ENCODE measurements at regions not wholly inside any gene's neighbourhood (a gene's known extent, or its start where the extent isn't known, plus 50 kb on each side); places are given as distances from the start of the nearest gene placed in this dataset.

- TF ChIP-seq, protein P1, sequence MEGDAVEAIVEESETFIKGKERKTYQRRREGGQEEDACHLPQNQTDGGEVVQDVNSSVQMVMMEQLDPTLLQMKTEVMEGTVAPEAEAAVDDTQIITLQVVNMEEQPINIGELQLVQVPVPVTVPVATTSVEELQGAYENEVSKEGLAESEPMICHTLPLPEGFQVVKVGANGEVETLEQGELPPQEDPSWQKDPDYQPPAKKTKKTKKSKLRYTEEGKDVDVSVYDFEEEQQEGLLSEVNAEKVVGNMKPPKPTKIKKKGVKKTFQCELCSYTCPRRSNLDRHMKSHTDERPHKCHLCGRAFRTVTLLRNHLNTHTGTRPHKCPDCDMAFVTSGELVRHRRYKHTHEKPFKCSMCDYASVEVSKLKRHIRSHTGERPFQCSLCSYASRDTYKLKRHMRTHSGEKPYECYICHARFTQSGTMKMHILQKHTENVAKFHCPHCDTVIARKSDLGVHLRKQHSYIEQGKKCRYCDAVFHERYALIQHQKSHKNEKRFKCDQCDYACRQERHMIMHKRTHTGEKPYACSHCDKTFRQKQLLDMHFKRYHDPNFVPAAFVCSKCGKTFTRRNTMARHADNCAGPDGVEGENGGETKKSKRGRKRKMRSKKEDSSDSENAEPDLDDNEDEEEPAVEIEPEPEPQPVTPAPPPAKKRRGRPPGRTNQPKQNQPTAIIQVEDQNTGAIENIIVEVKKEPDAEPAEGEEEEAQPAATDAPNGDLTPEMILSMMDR (IDR thresholded peaks at IDR 0.05 in 2 of 3, conservative IDR thresholded peaks at IDR 0.05 in 1 of 3; ENCODE audit: borderline replicate concordance in 1 of 3, insufficient read depth in 1 of 3, low read depth in 2 of 3, low read length in 2 of 3) = no peak
- no peak for TF ChIP-seq YY1 (IDR thresholded peaks at IDR 0.05; ENCODE audit: extremely low read depth, insufficient replicate concordance, low read depth, low read length)
- no peak for TF ChIP-seq REST (IDR thresholded peaks at IDR 0.05; ENCODE audit: low read depth)
- no peak for TF ChIP-seq POLR2AphosphoS5 (IDR thresholded peaks at IDR 0.05; ENCODE audit: low read depth, low read length)
- TF ChIP-seq ZFX (IDR thresholded peaks at IDR 0.05) = no peak
- TF ChIP-seq ELF1 (IDR thresholded peaks at IDR 0.05; ENCODE audit: borderline replicate concordance, low read depth) = no peak
- TF ChIP-seq EZH2 (IDR thresholded peaks at IDR 0.05) = no peak
- no peak for TF ChIP-seq SIN3A (IDR thresholded peaks at IDR 0.05; ENCODE audit: low read depth)
These were observed 139.5 kb upstream of the PMFBP1 start for GRCh38 chr16:72311426-72311825.

Data from HCT116 (cell line).